Suppressor macrophage treated with lipopolysaccharide for 1 hour (primary cell): ENCODE measurements at regions not wholly inside any gene's neighbourhood (a gene's known extent, or its start where the extent isn't known, plus 50 kb on each side); places are given as distances from the start of the nearest gene placed in this dataset.
"Not testable (repeated sequence)": the region's sequence is repeated elsewhere in the genome, so short reads cannot be mapped to it uniquely, and the experiment has no call there.

Experiments
- DNase-seq, 3 donors: peaks; one replicate each; pipeline ENCODE4 v3.0.0-alpha.2; 2020 to 2022

GRCh38 chr5:57429513-57430120, 53.0 kb downstream of the ACTBL2 start:
- DNase-seq = no peak

- not testable (repeated sequence) for DNase-seq
Observed at GRCh38 chr5:57429021-57429420, 53.6 kb downstream of the ACTBL2 start.

- no peak for DNase-seq
Observed at GRCh38 chr5:57422993-57423392, 59.6 kb downstream of the ACTBL2 start.

GRCh38 chr5:57422341-57422740, 60.3 kb downstream of the ACTBL2 start:
- DNase-seq = no peak

- no peak for DNase-seq
Observed at GRCh38 chr5:57420801-57421200, 61.8 kb downstream of the ACTBL2 start.

- no peak for DNase-seq
Observed at GRCh38 chr5:57417971-57418370, 64.6 kb downstream of the ACTBL2 start.

- DNase-seq = no peak
Observed at GRCh38 chr5:57417320-57417719, 65.3 kb downstream of the ACTBL2 start.

- no peak for DNase-seq
Observed at GRCh38 chr5:57416278-57416994, 66.2 kb downstream of the ACTBL2 start.

- no peak for DNase-seq
Observed at GRCh38 chr5:57414857-57415256, 67.8 kb downstream of the ACTBL2 start.

- no peak for DNase-seq
Observed at GRCh38 chr5:57414191-57414590, 68.4 kb downstream of the ACTBL2 start.

GRCh38 chr5:57413145-57413544, 69.5 kb downstream of the ACTBL2 start:
- DNase-seq = no peak

- no peak for DNase-seq
Observed at GRCh38 chr5:57412680-57413079, 69.9 kb downstream of the ACTBL2 start.

- no peak for DNase-seq
Observed at GRCh38 chr5:57411982-57412381, 70.6 kb downstream of the ACTBL2 start.

GRCh38 chr5:57410374-57411320, 72.0 kb downstream of the ACTBL2 start:
- DNase-seq = no peak

- DNase-seq = no peak
Observed at GRCh38 chr5:57408714-57409113, 73.9 kb downstream of the ACTBL2 start.

- DNase-seq = no peak
Observed at GRCh38 chr5:57408285-57408684, 74.3 kb downstream of the ACTBL2 start.

GRCh38 chr5:57407391-57407790, 75.2 kb downstream of the ACTBL2 start:
- DNase-seq = no peak

GRCh38 chr5:57406641-57407040, 76.0 kb downstream of the ACTBL2 start:
- DNase-seq = no peak

- DNase-seq = peak; percentile 14 to 54 (median 41)
Observed at GRCh38 chr5:57405984-57406383, 76.6 kb downstream of the ACTBL2 start.

GRCh38 chr5:57402761-57403160, 79.8 kb downstream of the ACTBL2 start:
- no peak for DNase-seq

- DNase-seq = no peak
Observed at GRCh38 chr5:57402348-57402747, 80.3 kb downstream of the ACTBL2 start.

- no peak for DNase-seq
Observed at GRCh38 chr5:57398413-57399093, 84.1 kb downstream of the ACTBL2 start.

- no peak for DNase-seq
Observed at GRCh38 chr5:57396701-57397100, 85.9 kb downstream of the ACTBL2 start.
